ENCODE measurements at regions not wholly inside any gene's neighbourhood (a gene's known extent, or its start where the extent isn't known, plus 50 kb on each side); places are given as distances from the start of the nearest gene placed in this dataset.
"Not testable (repeated sequence)": the region's sequence is repeated elsewhere in the genome, so short reads cannot be mapped to it uniquely, and the experiment has no call there.

GRCh38 chr4:156290026-156290425 is 336.4 kb upstream of the CTSO start:
- TF ChIP-seq CTCF (IDR thresholded peaks at IDR 0.05); POLR2A (IDR thresholded peaks at IDR 0.05); POLR2AphosphoS5 (IDR thresholded peaks at IDR 0.05; ENCODE audit: insufficient read depth in 1 of 2, low read depth in 1 of 2): not testable (repeated sequence)
